ENCODE measurements at regions not wholly inside any gene's neighbourhood (a gene's known extent, or its start where the extent isn't known, plus 50 kb on each side); places are given as distances from the start of the nearest gene placed in this dataset.
"Not testable (repeated sequence)": the region's sequence is repeated elsewhere in the genome, so short reads cannot be mapped to it uniquely, and the experiment has no call there.

DNA sequence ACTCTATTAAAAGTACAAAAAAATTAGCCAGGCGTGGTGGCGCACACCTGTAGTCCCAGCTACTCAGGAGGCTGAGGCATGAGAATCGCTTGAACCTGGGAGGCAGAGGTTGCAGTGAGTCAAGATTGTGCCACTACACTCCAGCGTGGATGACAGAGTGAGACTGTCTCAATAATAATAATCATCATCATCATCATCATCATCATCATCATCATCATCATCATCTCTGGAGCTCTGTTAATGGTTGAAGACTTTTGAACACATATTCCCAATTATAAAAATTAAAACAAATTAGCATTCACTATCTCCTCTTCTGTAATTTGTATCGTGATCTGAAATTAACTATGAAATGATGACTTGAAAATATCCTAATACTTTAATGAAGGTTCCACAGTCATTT is 327.8 kb upstream of the TANK start:
- H3K27ac ChIP-seq (ENCODE audit: low read depth); H3K4me1 Mint-ChIP-seq; H3K79me2 ChIP-seq (replicated peaks; ENCODE audit: insufficient read depth); H3K4me3 Mint-ChIP-seq; H3K4me3 ChIP-seq; H3K4me2 ChIP-seq; DNase-seq (ENCODE audit: low spot score); H3K27ac Mint-ChIP-seq; H3K36me3 ChIP-seq (ENCODE audit: insufficient read depth); H3F3A ChIP-seq (replicated peaks; ENCODE audit: low read depth); H2AFZ ChIP-seq; H3K4me1 ChIP-seq (ENCODE audit: insufficient read depth); ATAC-seq; H3K27me3 ChIP-seq (ENCODE audit: insufficient read depth); H3K9me2 ChIP-seq (ENCODE audit: insufficient read depth); H4K20me1 ChIP-seq (replicated peaks; ENCODE audit: insufficient read depth); H3K36me3 Mint-ChIP-seq (ENCODE audit: low read depth); H3K27me3 Mint-ChIP-seq (ENCODE audit: insufficient read depth, low read depth, poor library complexity): not testable (repeated sequence)
- peaks cover 15% of the 10 kb centered on the region for H3K9me3 Mint-ChIP-seq

DNA sequence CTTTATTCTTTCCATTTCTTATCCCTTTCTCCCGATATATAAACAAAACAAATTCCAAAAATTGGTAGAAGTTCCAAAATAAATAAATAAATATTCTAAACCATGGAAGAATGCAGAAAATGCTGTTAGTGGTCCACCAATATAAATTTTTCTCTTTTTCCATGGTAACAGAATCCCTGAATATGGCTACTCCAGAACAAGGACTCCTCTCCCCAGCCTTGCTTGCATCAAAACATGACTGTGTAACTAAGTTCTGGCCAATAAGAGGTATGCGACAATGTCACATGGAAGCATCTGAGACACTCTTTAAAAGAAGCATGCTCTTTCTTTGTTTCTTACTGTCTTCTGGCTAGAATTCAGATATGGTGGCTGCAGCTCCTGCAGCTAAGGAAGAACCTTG is 325.1 kb upstream of the TANK start:
- Histone ChIP-seq H3K79me2 (replicated peaks; ENCODE audit: insufficient read depth) (no peaks in the 10 kb centered on the region), H3K4me3 (no peak overlapping the region), H3K9me2 (ENCODE audit: insufficient read depth) (no peaks in the 10 kb centered on the region), H2AFZ (no peak overlapping the region), H3K36me3 (ENCODE audit: insufficient read depth) (no peaks in the 10 kb centered on the region), H3K4me2 (no peak overlapping the region), H4K20me1 (replicated peaks; ENCODE audit: insufficient read depth) (no peaks in the 10 kb centered on the region), H3K4me1 (ENCODE audit: insufficient read depth) (no peaks in the 10 kb centered on the region), H3K27ac (ENCODE audit: low read depth) (no peak overlapping the region), H3K27me3 (ENCODE audit: insufficient read depth) (no peaks in the 10 kb centered on the region), H3F3A (replicated peaks; ENCODE audit: low read depth) (no peaks in the 10 kb centered on the region)
- DNase-seq (ENCODE audit: low spot score): no peak
- H3K27ac Mint-ChIP-seq: no peak overlapping the region
- peaks cover 2% of the 10 kb centered on the region for H3K27me3 Mint-ChIP-seq (ENCODE audit: insufficient read depth, low read depth, poor library complexity)
- TF ChIP-seq ZNF114 (CRISPR knock-in tag; IDR thresholded peaks at IDR 0.05) (no peak), POLR2AphosphoS5 (IDR thresholded peaks at IDR 0.05; ENCODE audit: low read depth) (no peak), EZH2phosphoT487 (IDR thresholded peaks at IDR 0.05; ENCODE audit: unreplicated experiment) (no peak), EZH2 (IDR thresholded peaks at IDR 0.05; ENCODE audit: low read depth, unreplicated experiment) (no peak), NANOG (IDR thresholded peaks at IDR 0.05; ENCODE audit: borderline replicate concordance) (no peak), STAT1 (IDR thresholded peaks at IDR 0.05; ENCODE audit: unreplicated experiment) (no peak), JUNB (IDR thresholded peaks at IDR 0.05; ENCODE audit: unreplicated experiment) (no peak), CREB1 (CRISPR knock-in tag; IDR thresholded peaks at IDR 0.05; ENCODE audit: low read depth) (no peak), ZNF331 (CRISPR knock-in tag; IDR thresholded peaks at IDR 0.05; ENCODE audit: low read depth) (no peak)
- TF ChIP-seq, protein P1, sequence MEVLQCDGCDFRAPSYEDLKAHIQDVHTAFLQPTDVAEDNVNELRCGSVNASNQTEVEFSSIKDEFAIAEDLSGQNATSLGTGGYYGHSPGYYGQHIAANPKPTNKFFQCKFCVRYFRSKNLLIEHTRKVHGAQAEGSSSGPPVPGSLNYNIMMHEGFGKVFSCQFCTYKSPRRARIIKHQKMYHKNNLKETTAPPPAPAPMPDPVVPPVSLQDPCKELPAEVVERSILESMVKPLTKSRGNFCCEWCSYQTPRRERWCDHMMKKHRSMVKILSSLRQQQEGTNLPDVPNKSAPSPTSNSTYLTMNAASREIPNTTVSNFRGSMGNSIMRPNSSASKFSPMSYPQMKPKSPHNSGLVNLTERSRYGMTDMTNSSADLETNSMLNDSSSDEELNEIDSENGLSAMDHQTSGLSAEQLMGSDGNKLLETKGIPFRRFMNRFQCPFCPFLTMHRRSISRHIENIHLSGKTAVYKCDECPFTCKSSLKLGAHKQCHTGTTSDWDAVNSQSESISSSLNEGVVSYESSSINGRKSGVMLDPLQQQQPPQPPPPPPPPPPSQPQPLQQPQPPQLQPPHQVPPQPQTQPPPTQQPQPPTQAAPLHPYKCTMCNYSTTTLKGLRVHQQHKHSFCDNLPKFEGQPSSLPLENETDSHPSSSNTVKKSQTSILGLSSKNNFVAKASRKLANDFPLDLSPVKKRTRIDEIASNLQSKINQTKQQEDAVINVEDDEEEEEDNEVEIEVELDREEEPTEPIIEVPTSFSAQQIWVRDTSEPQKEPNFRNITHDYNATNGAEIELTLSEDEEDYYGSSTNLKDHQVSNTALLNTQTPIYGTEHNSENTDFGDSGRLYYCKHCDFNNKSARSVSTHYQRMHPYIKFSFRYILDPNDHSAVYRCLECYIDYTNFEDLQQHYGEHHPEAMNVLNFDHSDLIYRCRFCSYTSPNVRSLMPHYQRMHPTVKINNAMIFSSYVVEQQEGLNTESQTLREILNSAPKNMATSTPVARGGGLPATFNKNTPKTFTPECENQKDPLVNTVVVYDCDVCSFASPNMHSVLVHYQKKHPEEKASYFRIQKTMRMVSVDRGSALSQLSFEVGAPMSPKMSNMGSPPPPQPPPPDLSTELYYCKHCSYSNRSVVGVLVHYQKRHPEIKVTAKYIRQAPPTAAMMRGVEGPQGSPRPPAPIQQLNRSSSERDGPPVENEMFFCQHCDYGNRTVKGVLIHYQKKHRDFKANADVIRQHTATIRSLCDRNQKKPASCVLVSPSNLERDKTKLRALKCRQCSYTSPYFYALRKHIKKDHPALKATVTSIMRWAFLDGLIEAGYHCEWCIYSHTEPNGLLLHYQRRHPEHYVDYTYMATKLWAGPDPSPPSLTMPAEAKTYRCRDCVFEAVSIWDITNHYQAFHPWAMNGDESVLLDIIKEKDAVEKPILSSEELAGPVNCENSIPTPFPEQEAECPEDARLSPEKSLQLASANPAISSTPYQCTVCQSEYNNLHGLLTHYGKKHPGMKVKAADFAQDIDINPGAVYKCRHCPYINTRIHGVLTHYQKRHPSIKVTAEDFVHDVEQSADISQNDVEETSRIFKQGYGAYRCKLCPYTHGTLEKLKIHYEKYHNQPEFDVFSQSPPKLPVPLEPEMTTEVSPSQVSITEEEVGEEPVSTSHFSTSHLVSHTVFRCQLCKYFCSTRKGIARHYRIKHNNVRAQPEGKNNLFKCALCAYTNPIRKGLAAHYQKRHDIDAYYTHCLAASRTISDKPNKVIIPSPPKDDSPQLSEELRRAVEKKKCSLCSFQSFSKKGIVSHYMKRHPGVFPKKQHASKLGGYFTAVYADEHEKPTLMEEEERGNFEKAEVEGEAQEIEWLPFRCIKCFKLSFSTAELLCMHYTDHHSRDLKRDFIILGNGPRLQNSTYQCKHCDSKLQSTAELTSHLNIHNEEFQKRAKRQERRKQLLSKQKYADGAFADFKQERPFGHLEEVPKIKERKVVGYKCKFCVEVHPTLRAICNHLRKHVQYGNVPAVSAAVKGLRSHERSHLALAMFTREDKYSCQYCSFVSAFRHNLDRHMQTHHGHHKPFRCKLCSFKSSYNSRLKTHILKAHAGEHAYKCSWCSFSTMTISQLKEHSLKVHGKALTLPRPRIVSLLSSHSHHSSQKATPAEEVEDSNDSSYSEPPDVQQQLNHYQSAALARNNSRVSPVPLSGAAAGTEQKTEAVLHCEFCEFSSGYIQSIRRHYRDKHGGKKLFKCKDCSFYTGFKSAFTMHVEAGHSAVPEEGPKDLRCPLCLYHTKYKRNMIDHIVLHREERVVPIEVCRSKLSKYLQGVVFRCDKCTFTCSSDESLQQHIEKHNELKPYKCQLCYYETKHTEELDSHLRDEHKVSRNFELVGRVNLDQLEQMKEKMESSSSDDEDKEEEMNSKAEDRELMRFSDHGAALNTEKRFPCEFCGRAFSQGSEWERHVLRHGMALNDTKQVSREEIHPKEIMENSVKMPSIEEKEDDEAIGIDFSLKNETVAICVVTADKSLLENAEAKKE (CRISPR knock-in tag; IDR thresholded peaks at IDR 0.05): no peak
- TF ChIP-seq, protein P2, sequence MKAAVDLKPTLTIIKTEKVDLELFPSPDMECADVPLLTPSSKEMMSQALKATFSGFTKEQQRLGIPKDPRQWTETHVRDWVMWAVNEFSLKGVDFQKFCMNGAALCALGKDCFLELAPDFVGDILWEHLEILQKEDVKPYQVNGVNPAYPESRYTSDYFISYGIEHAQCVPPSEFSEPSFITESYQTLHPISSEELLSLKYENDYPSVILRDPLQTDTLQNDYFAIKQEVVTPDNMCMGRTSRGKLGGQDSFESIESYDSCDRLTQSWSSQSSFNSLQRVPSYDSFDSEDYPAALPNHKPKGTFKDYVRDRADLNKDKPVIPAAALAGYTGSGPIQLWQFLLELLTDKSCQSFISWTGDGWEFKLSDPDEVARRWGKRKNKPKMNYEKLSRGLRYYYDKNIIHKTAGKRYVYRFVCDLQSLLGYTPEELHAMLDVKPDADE (IDR thresholded peaks at IDR 0.05): no peak
- TF ChIP-seq, protein P3, sequence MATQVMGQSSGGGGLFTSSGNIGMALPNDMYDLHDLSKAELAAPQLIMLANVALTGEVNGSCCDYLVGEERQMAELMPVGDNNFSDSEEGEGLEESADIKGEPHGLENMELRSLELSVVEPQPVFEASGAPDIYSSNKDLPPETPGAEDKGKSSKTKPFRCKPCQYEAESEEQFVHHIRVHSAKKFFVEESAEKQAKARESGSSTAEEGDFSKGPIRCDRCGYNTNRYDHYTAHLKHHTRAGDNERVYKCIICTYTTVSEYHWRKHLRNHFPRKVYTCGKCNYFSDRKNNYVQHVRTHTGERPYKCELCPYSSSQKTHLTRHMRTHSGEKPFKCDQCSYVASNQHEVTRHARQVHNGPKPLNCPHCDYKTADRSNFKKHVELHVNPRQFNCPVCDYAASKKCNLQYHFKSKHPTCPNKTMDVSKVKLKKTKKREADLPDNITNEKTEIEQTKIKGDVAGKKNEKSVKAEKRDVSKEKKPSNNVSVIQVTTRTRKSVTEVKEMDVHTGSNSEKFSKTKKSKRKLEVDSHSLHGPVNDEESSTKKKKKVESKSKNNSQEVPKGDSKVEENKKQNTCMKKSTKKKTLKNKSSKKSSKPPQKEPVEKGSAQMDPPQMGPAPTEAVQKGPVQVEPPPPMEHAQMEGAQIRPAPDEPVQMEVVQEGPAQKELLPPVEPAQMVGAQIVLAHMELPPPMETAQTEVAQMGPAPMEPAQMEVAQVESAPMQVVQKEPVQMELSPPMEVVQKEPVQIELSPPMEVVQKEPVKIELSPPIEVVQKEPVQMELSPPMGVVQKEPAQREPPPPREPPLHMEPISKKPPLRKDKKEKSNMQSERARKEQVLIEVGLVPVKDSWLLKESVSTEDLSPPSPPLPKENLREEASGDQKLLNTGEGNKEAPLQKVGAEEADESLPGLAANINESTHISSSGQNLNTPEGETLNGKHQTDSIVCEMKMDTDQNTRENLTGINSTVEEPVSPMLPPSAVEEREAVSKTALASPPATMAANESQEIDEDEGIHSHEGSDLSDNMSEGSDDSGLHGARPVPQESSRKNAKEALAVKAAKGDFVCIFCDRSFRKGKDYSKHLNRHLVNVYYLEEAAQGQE (IDR thresholded peaks at IDR 0.05; ENCODE audit: unreplicated experiment): no peak
- no peak for ATAC-seq
- peaks cover 7% of the 10 kb centered on the region; the same call in 1 of the 3 replicates for H3K9me3 Mint-ChIP-seq
- H3K4me3 Mint-ChIP-seq: no peak overlapping the region
- H3K4me1 Mint-ChIP-seq: no peaks in the 10 kb centered on the region
- 0 out of 3 replicates have a peak, but pooled peaks cover 3% of the 10 kb centered on the region for H3K36me3 Mint-ChIP-seq (ENCODE audit: low read depth)
